Glutamatergic neuron (in vitro differentiated cells): ENCODE measurements at regions not wholly inside any gene's neighbourhood (a gene's known extent, or its start where the extent isn't known, plus 50 kb on each side); places are given as distances from the start of the nearest gene placed in this dataset.
"Not testable (repeated sequence)": the region's sequence is repeated elsewhere in the genome, so short reads cannot be mapped to it uniquely, and the experiment has no call there.

ENCODE experiments used
- DNase-seq: peaks from one replicate; pipeline ENCODE4 v3.0.0; 2022
- H3K27ac Mint-ChIP-seq: one replicate; pipeline ENCODE4 v1.8.0; 2020; ENCODE audit warnings: mild to moderate bottlenecking, mixed read lengths, inconsistent platforms; ENCODE audit not compliant: unreplicated experiment
- H3K27me3 Mint-ChIP-seq: one replicate; pipeline ENCODE4 v1.8.0; 2020; ENCODE audit warnings: mild to moderate bottlenecking, moderate library complexity, mixed read lengths, inconsistent platforms; ENCODE audit not compliant: unreplicated experiment
- H3K36me3 Mint-ChIP-seq: one replicate; pipeline ENCODE4 v1.8.0; 2020; ENCODE audit warnings: mild to moderate bottlenecking, mixed read lengths, inconsistent platforms; ENCODE audit not compliant: unreplicated experiment
- H3K4me1 Mint-ChIP-seq: one replicate; pipeline ENCODE4 v1.8.0; 2020; ENCODE audit warnings: mild to moderate bottlenecking, low read depth, mixed read lengths, inconsistent platforms; ENCODE audit not compliant: unreplicated experiment
- H3K4me3 Mint-ChIP-seq: one replicate; pipeline ENCODE4 v1.8.0; 2020; ENCODE audit warnings: mild to moderate bottlenecking, mixed read lengths, inconsistent platforms; ENCODE audit not compliant: unreplicated experiment
- H3K9me3 Mint-ChIP-seq: one replicate; pipeline ENCODE4 v1.8.0; 2020; ENCODE audit warnings: mild to moderate bottlenecking, moderate library complexity, mixed read lengths, inconsistent platforms; ENCODE audit not compliant: unreplicated experiment
- TF ChIP-seq, protein P1 (sequence below): fragments of 200-600 bp; sonication (generic); IDR thresholded peaks from one replicate; pipeline ENCODE4 v1.5.0; 2021; ENCODE audit not compliant: partially characterized antibody, unreplicated experiment

DNA sequence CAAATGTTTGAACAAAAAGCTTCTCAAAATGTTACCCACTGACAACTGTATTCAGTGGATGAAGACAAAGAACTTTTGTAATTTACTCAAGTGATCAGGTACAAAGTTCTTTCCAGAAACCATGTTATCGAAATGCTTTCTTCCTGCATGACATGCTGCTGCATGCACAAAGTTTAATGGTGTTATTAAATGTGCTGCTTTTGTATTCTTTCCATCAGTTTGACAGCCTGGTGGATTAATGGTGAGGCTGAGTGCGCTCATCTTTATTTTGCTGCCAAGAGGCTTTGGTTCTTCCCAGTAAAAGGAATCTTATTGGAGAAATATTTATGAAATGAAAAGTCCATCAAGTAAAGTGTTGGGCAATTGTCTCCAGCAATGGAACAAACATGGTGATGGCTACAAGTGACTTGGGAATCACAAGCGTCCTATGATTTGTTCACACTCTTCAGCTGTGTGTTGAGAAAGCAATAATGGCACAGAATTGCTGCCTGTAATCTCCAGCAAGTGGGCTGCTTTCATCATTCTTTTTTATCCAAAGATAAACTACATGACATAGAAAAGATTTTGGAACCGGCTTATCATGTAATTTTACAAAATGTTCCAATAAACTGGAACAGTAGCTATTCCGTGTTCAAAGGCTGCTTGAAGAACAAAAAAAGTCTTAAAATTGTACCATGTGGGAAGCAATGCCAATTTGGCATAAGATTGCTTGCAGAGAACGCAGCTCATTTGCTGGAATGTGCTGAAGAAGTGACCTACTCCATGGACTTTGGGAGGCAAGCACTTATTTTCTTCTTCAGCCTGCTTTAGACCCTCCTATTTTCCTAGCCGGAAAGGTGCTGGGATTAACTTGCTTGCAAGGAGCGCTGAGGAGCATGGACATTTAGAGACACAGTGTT lies 153.1 kb downstream of the HSD17B3 start:
- H3K27ac Mint-ChIP-seq, result no peak overlapping the region
- peaks cover 4% of the 10 kb centered on the region for H3K4me1 Mint-ChIP-seq
- H3K9me3 Mint-ChIP-seq, result no peaks in the 10 kb centered on the region
- no peak overlapping the region for H3K4me3 Mint-ChIP-seq
- DNase-seq, result no peak
- TF ChIP-seq, protein P1, sequence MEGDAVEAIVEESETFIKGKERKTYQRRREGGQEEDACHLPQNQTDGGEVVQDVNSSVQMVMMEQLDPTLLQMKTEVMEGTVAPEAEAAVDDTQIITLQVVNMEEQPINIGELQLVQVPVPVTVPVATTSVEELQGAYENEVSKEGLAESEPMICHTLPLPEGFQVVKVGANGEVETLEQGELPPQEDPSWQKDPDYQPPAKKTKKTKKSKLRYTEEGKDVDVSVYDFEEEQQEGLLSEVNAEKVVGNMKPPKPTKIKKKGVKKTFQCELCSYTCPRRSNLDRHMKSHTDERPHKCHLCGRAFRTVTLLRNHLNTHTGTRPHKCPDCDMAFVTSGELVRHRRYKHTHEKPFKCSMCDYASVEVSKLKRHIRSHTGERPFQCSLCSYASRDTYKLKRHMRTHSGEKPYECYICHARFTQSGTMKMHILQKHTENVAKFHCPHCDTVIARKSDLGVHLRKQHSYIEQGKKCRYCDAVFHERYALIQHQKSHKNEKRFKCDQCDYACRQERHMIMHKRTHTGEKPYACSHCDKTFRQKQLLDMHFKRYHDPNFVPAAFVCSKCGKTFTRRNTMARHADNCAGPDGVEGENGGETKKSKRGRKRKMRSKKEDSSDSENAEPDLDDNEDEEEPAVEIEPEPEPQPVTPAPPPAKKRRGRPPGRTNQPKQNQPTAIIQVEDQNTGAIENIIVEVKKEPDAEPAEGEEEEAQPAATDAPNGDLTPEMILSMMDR, result no peak
- peaks cover 9% of the 10 kb centered on the region for H3K36me3 Mint-ChIP-seq
- no peaks in the 10 kb centered on the region for H3K27me3 Mint-ChIP-seq

DNA sequence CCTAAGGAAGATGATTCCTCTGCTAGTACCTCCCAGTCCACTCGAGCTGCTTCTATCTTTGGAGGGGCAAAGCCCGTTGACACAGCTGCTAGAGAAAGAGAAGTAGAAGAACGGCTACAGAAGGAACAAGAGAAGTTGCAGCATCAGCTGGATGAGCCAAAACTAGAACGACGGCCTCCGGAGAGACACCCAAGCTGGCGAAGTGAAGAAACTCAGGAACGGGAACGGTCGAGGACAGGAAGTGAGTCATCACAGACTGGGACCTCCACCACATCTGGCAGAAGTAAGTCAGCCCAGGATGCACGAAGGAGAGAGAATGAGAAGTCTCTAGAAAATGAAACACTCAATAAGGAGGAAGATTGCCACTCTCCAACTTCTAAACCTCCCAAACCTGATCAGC lies 154.9 kb downstream of the HSD17B3 start:
- not testable (repeated sequence) for H3K36me3 Mint-ChIP-seq, DNase-seq, H3K4me1 Mint-ChIP-seq

DNA sequence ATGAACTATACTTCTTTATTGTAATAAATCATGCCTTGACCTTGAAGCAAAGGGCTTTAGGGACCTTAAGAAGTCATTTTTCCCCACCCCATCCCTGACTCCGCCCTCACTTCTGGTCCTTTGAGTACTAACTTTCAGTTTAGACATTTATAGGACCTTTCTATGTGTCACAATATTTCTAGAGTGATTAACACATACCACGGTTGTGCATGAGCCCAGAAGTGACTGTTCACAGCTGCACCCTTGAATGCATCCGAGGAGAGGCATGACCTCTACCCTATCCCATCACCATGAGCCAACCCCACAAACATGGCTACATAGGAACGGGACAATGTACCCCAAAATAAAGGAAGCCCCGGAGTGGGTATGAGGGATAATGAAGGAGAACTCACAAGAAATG lies 160.3 kb downstream of the HSD17B3 start:
- H3K9me3 Mint-ChIP-seq, result peaks cover 2% of the 10 kb centered on the region
- H3K27me3 Mint-ChIP-seq, result peaks cover 4% of the 10 kb centered on the region
- peaks cover 5% of the 10 kb centered on the region for H3K36me3 Mint-ChIP-seq
- TF ChIP-seq, protein P1, result no peak
- no peak overlapping the region for H3K4me3 Mint-ChIP-seq
- H3K4me1 Mint-ChIP-seq, result peaks cover 33% of the 10 kb centered on the region
- no peak for DNase-seq
- peak overlapping the region; percentile 93 for H3K27ac Mint-ChIP-seq

More for the DNA sequence above, 154.9 kb downstream of the HSD17B3 start:
- not testable (repeated sequence) for H3K27ac Mint-ChIP-seq, H3K27me3 Mint-ChIP-seq, H3K4me3 Mint-ChIP-seq, H3K9me3 Mint-ChIP-seq

GRCh38 chr9:96141128-96141474 lies 160.9 kb downstream of the HSD17B3 start:
- H3K27me3 Mint-ChIP-seq, result peaks cover 4% of the 10 kb centered on the region
- H3K27ac Mint-ChIP-seq, result peak overlapping the region; percentile 93
- no peaks in the 10 kb centered on the region for H3K36me3 Mint-ChIP-seq
- H3K9me3 Mint-ChIP-seq, result peaks cover 2% of the 10 kb centered on the region
- no peak for DNase-seq
- TF ChIP-seq, protein P1, result no peak
- H3K4me1 Mint-ChIP-seq, result peaks cover 34% of the 10 kb centered on the region
- H3K4me3 Mint-ChIP-seq, result peak overlapping the region; percentile 42

DNA sequence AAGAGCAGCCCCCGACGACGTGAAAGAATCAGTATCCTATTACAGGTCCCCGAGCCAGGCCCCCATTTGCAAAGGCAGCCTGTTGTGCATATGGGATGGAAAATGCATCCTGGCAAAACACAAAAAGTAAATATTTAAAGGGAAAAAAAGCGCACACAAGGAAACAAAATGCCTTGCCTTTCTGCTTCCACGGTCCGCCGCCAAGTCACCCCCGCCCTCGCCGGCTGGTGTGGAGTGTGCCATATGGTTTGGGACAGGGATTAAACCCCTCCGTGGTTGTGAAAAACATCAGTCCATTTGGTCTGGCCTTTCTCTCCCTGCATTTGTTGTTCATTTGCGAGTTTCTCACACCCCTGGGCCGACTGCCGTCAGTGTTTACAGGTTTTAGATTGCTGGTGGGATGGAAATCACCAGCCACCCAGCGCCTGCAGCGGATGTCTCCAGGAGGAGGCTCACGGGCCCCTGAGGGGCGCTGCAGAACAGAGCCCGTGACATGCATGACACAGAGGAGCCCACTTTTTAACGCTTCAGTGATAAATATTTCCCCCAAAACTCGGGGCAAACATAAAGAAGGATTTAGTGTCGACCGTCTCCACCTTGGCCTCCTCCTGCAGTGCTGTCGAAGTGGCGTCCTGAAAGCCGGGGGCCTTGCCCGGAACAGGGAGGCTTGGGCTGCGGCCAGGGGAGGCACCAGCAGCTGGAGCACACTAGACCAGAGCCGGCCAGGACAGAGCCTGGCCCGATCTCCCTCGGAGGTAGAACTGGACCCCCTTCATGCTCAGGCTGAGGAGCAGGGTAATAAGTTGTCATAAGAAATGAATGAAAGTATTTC lies 161.5 kb downstream of the HSD17B3 start:
- Mint-ChIP-seq H3K4me1 (peaks cover 34% of the 10 kb centered on the region), H3K27ac (peak overlapping the region; percentile 93), H3K4me3 (peak overlapping the region; percentile 42), H3K27me3 (peaks cover 4% of the 10 kb centered on the region), H3K9me3 (peaks cover 2% of the 10 kb centered on the region), H3K36me3 (no peaks in the 10 kb centered on the region)
- peak; percentile 34 for DNase-seq
- TF ChIP-seq, protein P1, result no peak
